ENCODE measurements at regions not wholly inside any gene's neighbourhood (a gene's known extent, or its start where the extent isn't known, plus 50 kb on each side); places are given as distances from the start of the nearest gene placed in this dataset.
"Not testable (repeated sequence)": the region's sequence is repeated elsewhere in the genome, so short reads cannot be mapped to it uniquely, and the experiment has no call there.

DNA sequence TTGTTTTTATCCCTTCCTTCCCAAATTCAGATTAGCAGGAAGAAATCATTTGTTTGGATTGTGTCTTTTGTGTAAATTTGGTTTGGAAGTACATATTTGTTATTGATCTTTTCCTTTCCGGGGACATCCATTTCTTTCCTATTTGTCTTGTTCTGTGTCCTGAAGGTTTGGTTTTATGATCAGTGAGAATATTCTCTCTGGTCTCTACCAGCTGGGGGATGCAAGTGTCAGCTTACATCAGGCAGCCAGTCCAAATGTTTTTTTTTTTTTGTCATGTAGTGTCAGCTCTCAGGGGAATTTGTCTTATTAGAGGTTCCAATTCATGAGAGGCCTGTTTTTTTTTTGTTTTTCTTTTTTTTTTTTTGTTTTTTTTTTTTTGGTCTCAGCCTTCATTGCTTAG, 479.2 kb upstream of the LRRC7 start:
- no peak overlapping the region for H3K27ac ChIP-seq
- no peaks in the 10 kb centered on the region for H3K4me1 ChIP-seq
- DNase-seq, result no peak
- TF ChIP-seq, protein P1, sequence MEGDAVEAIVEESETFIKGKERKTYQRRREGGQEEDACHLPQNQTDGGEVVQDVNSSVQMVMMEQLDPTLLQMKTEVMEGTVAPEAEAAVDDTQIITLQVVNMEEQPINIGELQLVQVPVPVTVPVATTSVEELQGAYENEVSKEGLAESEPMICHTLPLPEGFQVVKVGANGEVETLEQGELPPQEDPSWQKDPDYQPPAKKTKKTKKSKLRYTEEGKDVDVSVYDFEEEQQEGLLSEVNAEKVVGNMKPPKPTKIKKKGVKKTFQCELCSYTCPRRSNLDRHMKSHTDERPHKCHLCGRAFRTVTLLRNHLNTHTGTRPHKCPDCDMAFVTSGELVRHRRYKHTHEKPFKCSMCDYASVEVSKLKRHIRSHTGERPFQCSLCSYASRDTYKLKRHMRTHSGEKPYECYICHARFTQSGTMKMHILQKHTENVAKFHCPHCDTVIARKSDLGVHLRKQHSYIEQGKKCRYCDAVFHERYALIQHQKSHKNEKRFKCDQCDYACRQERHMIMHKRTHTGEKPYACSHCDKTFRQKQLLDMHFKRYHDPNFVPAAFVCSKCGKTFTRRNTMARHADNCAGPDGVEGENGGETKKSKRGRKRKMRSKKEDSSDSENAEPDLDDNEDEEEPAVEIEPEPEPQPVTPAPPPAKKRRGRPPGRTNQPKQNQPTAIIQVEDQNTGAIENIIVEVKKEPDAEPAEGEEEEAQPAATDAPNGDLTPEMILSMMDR (IDR thresholded peaks at IDR 0.05), result no peak
- no peak for TF ChIP-seq POLR2A (IDR thresholded peaks at IDR 0.05)
- no peak overlapping the region for H3K4me3 ChIP-seq
- no peaks in the 10 kb centered on the region for H3K9me3 ChIP-seq
- no peaks in the 10 kb centered on the region for H3K27me3 ChIP-seq
- no peaks in the 10 kb centered on the region for H3K36me3 ChIP-seq

- Histone ChIP-seq H3K4me1 (no peaks in the 10 kb centered on the region), H3K27me3 (no peaks in the 10 kb centered on the region), H3K9me3 (no peaks in the 10 kb centered on the region), H3K4me3 (no peak overlapping the region), H3K36me3 (no peaks in the 10 kb centered on the region), H3K27ac (no peak overlapping the region)
- no peak for TF ChIP-seq POLR2A (IDR thresholded peaks at IDR 0.05)
- TF ChIP-seq, protein P1 (IDR thresholded peaks at IDR 0.05), result no peak
- DNase-seq, result no peak
Measured at GRCh38 chr1:69090170-69090569, 477.6 kb upstream of the LRRC7 start.

GRCh38 chr1:69090752-69091151, 477.0 kb upstream of the LRRC7 start:
- Histone ChIP-seq H3K4me1 (no peaks in the 10 kb centered on the region), H3K36me3 (no peaks in the 10 kb centered on the region), H3K4me3 (no peak overlapping the region), H3K9me3 (no peaks in the 10 kb centered on the region), H3K27me3 (no peaks in the 10 kb centered on the region), H3K27ac (no peak overlapping the region)
- DNase-seq, result no peak
- TF ChIP-seq POLR2A (IDR thresholded peaks at IDR 0.05), result no peak
- TF ChIP-seq, protein P1 (IDR thresholded peaks at IDR 0.05), result no peak

- H3K4me1 ChIP-seq, H3K9me3 ChIP-seq, H3K27ac ChIP-seq, H3K27me3 ChIP-seq, DNase-seq, H3K36me3 ChIP-seq, H3K4me3 ChIP-seq: not testable (repeated sequence)
Measured at GRCh38 chr1:69102058-69102457, 465.7 kb upstream of the LRRC7 start.

GRCh38 chr1:69103213-69103612, 464.5 kb upstream of the LRRC7 start:
- DNase-seq, result no peak
- TF ChIP-seq, protein P1 (IDR thresholded peaks at IDR 0.05), result no peak
- TF ChIP-seq POLR2A (IDR thresholded peaks at IDR 0.05), result no peak
- Histone ChIP-seq H3K4me1 (no peaks in the 10 kb centered on the region), H3K9me3 (no peaks in the 10 kb centered on the region), H3K4me3 (no peak overlapping the region), H3K36me3 (no peaks in the 10 kb centered on the region), H3K27me3 (no peaks in the 10 kb centered on the region), H3K27ac (no peak overlapping the region)

GRCh38 chr1:69103705-69104385, 463.9 kb upstream of the LRRC7 start:
- Histone ChIP-seq H3K9me3 (no peaks in the 10 kb centered on the region), H3K36me3 (no peaks in the 10 kb centered on the region), H3K27ac (no peak overlapping the region), H3K4me1 (no peaks in the 10 kb centered on the region), H3K27me3 (no peaks in the 10 kb centered on the region), H3K4me3 (no peak overlapping the region)
- TF ChIP-seq POLR2A (IDR thresholded peaks at IDR 0.05), result no peak
- TF ChIP-seq, protein P1 (IDR thresholded peaks at IDR 0.05), result no peak
- no peak for DNase-seq
